Loucy (cell line): ENCODE measurements at regions not wholly inside any gene's neighbourhood (a gene's known extent, or its start where the extent isn't known, plus 50 kb on each side); places are given as distances from the start of the nearest gene placed in this dataset.

ENCODE experiments used
- H2AFZ ChIP-seq: fragments of 200-600 bp; sonication (generic); 2 replicates; pipeline ENCODE4 v1.6.0; 2016; ENCODE audit warnings: antibody characterized with exemption, mild to moderate bottlenecking, low read length, moderate library complexity
- H3F3A ChIP-seq: fragments of 200-600 bp; 2 replicates; pipeline ENCODE4 v1.6.0; 2016; ENCODE audit warnings: antibody characterized with exemption, low read depth, mild to moderate bottlenecking
- H3K27me3 ChIP-seq: fragments of 200-600 bp; sonication (generic); 2 replicates; pipeline ENCODE4 v1.6.1; 2014; ENCODE audit warnings: low read length, mild to moderate bottlenecking; ENCODE audit not compliant: insufficient read depth, poor library complexity, severe bottlenecking
- H3K36me3 ChIP-seq: fragments of 200-600 bp; sonication (generic); 2 replicates; pipeline ENCODE4 v1.6.1; 2016; ENCODE audit warnings: low read length; ENCODE audit not compliant: insufficient read depth
- H3K4me1 ChIP-seq: fragments of 200-600 bp; sonication (generic); 2 replicates; pipeline ENCODE4 v1.5.1; 2014; ENCODE audit warnings: low read length, mild to moderate bottlenecking; ENCODE audit not compliant: insufficient read depth, poor library complexity, severe bottlenecking
- H3K4me2 ChIP-seq: fragments of 200-600 bp; sonication (generic); 2 replicates; pipeline ENCODE4 v1.6.0; 2014; ENCODE audit warnings: antibody characterized with exemption, low read length, low read depth, mild to moderate bottlenecking; ENCODE audit not compliant: poor library complexity, severe bottlenecking
- H3K4me3 ChIP-seq: fragments of 200-600 bp; sonication (generic); 2 replicates; pipeline ENCODE4 v1.5.1; 2014; ENCODE audit warnings: low read length, mild to moderate bottlenecking, mixed read lengths; ENCODE audit not compliant: poor library complexity, severe bottlenecking
- H3K79me2 ChIP-seq: fragments of 200-600 bp; sonication (generic); 2 replicates; pipeline ENCODE4 v1.6.1; 2014; ENCODE audit warnings: low read length; ENCODE audit not compliant: insufficient read depth
- H3K9ac ChIP-seq: fragments of 200-600 bp; sonication (generic); 2 replicates; pipeline ENCODE4 v1.6.0; 2014; ENCODE audit warnings: mild to moderate bottlenecking, low read depth, low read length, moderate library complexity; ENCODE audit not compliant: poor library complexity, severe bottlenecking
- H3K9me2 ChIP-seq: fragments of 200-600 bp; sonication (generic); replicated peaks from 2 replicates; pipeline ENCODE4 v1.6.1; 2016; ENCODE audit warnings: low read depth, low read length, mixed read lengths
- H3K9me3 ChIP-seq: fragments of 200-600 bp; sonication (generic); 2 replicates; pipeline ENCODE4 v1.6.1; 2014; ENCODE audit warnings: mild to moderate bottlenecking, antibody characterized with exemption, low read length, low read depth; ENCODE audit not compliant: insufficient read depth
- H4K20me1 ChIP-seq: fragments of 200-600 bp; sonication (generic); 2 replicates; pipeline ENCODE4 v1.6.0; 2014; ENCODE audit warnings: antibody characterized with exemption, low read length, mild to moderate bottlenecking; ENCODE audit not compliant: insufficient read depth, poor library complexity, severe bottlenecking
- EZH2phosphoT487 ChIP-seq: fragments of 200-600 bp; IDR thresholded peaks from 2 replicates; pipeline ENCODE4 v1.6.1; 2018; ENCODE audit warnings: antibody characterized with exemption, mild to moderate bottlenecking, moderate library complexity, borderline replicate concordance
- TF ChIP-seq, protein P1 (sequence below): fragments of 200-600 bp; sonication (generic); conservative IDR thresholded peaks from 2 replicates; pipeline ENCODE4 v1.5.1; 2014; ENCODE audit warnings: mild to moderate bottlenecking, antibody characterized with exemption, low read length

DNA sequence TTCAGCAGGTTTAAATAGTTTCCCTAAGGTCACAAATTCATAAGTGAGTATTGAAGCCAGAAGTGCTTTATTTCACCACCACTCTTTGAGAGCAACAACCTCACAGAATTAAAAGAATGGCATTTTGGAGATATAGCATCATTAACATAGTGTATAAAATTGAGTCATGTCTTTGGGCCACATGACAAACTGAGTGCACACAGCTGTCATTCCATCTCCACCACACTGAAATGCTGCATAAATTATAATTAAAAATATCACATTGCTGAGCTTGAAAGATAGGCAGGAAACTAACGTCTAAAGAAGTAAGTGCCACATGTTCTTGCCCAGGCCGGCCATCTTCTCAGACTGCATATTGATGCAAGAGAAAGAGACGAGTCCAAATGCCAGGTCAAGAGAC is 897.9 kb upstream of the CNTNAP5 start:
- no peaks in the 10 kb centered on the region for H3K79me2 ChIP-seq
- no peaks in the 10 kb centered on the region for H3K9me3 ChIP-seq
- no peak overlapping the region for H3K9ac ChIP-seq
- no peaks in the 10 kb centered on the region for H3K9me2 ChIP-seq
- H3K27me3 ChIP-seq: no peaks in the 10 kb centered on the region
- no peaks in the 10 kb centered on the region for H4K20me1 ChIP-seq
- no peak overlapping the region for H3K4me2 ChIP-seq
- no peaks in the 10 kb centered on the region for H3K4me1 ChIP-seq
- no peak overlapping the region for H3K4me3 ChIP-seq
- H3K36me3 ChIP-seq: no peaks in the 10 kb centered on the region
- no peak for TF ChIP-seq EZH2phosphoT487
- TF ChIP-seq, protein P1, sequence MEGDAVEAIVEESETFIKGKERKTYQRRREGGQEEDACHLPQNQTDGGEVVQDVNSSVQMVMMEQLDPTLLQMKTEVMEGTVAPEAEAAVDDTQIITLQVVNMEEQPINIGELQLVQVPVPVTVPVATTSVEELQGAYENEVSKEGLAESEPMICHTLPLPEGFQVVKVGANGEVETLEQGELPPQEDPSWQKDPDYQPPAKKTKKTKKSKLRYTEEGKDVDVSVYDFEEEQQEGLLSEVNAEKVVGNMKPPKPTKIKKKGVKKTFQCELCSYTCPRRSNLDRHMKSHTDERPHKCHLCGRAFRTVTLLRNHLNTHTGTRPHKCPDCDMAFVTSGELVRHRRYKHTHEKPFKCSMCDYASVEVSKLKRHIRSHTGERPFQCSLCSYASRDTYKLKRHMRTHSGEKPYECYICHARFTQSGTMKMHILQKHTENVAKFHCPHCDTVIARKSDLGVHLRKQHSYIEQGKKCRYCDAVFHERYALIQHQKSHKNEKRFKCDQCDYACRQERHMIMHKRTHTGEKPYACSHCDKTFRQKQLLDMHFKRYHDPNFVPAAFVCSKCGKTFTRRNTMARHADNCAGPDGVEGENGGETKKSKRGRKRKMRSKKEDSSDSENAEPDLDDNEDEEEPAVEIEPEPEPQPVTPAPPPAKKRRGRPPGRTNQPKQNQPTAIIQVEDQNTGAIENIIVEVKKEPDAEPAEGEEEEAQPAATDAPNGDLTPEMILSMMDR: no peak
- no peak overlapping the region for H2AFZ ChIP-seq
- no peaks in the 10 kb centered on the region for H3F3A ChIP-seq

DNA sequence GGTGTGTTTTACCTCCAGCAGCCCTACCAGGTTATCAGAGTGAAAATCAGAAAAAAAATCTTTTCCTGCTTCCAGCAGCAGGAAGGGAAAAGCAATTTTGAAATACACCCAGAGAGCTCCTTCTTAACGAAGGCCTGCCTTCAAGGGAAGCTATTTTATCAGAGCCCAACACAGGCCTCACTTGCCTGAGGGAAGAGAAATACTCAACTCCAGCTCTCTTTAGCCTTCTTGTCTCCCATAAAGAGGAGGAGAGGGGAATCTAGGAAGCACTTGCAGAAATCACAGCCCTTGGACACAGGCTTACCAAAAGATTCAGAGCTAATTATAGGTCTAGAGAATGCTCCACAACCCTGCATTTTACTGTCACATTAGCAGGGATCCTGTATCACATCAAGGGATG is 896.1 kb upstream of the CNTNAP5 start:
- no peaks in the 10 kb centered on the region for H3K79me2 ChIP-seq
- H3K9me2 ChIP-seq: no peaks in the 10 kb centered on the region
- no peak overlapping the region for H3K4me2 ChIP-seq
- no peak overlapping the region for H2AFZ ChIP-seq
- no peaks in the 10 kb centered on the region for H3K9me3 ChIP-seq
- TF ChIP-seq EZH2phosphoT487: no peak
- TF ChIP-seq, protein P1: no peak
- no peaks in the 10 kb centered on the region for H3F3A ChIP-seq
- H4K20me1 ChIP-seq: no peaks in the 10 kb centered on the region
- no peaks in the 10 kb centered on the region for H3K36me3 ChIP-seq
- no peak overlapping the region for H3K9ac ChIP-seq
- no peaks in the 10 kb centered on the region for H3K27me3 ChIP-seq
- H3K4me3 ChIP-seq: no peak overlapping the region
- no peaks in the 10 kb centered on the region for H3K4me1 ChIP-seq

DNA sequence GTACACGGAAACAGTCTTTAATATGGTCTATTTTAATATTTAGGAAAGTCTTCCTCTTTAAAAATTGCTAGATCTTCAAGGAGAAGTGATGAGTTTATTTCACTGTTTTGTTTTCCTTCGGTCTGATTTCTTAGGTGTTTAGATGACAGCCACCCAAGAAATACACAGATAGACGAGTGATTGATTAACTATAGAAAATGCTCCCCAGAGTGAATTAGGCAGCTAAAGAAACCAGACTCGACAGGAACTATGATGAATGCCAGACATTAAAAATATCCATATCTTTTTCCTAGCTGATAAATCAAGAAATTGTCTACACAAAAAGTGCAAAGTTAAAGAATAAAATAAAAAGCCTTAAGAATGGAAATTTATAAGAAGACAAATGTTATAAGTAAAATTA is 888.7 kb upstream of the CNTNAP5 start:
- Histone ChIP-seq H3K36me3 (no peaks in the 10 kb centered on the region), H3K9me2 (no peaks in the 10 kb centered on the region), H3K9ac (no peak overlapping the region), H3K4me3 (no peak overlapping the region), H2AFZ (no peak overlapping the region), H3F3A (no peaks in the 10 kb centered on the region), H3K79me2 (no peaks in the 10 kb centered on the region), H3K9me3 (no peaks in the 10 kb centered on the region), H3K4me1 (no peaks in the 10 kb centered on the region), H4K20me1 (no peaks in the 10 kb centered on the region), H3K4me2 (no peak overlapping the region), H3K27me3 (no peaks in the 10 kb centered on the region)
- no peak for TF ChIP-seq EZH2phosphoT487
- TF ChIP-seq, protein P1: no peak
